GM12865 (cell line): ENCODE measurements at regions not wholly inside any gene's neighbourhood (a gene's known extent, or its start where the extent isn't known, plus 50 kb on each side); places are given as distances from the start of the nearest gene placed in this dataset.

Source experiments
- DNase-seq: peaks from one replicate; pipeline ENCODE4 v3.0.0; 2010; ENCODE audit warnings: low read depth
- H3K4me3 ChIP-seq: 2 replicates; pipeline ENCODE4 v1.5.1; 2011; ENCODE audit warnings: mild to moderate bottlenecking, low read depth, low read length, control low read depth
- CTCF ChIP-seq: IDR thresholded peaks from 2 replicates; pipeline ENCODE4 v1.5.1; 2011; ENCODE audit warnings: low read length, control low read depth, low read depth, inconsistent platforms; ENCODE audit not compliant: insufficient read depth; ENCODE audit errors: missing control alignments

- H3K4me3 ChIP-seq: no peak overlapping the region
- TF ChIP-seq CTCF: no peak
- DNase-seq: no peak
Observed at GRCh38 chr10:90195288-90195840, 494.0 kb downstream of the KIF20B start.

- DNase-seq: no peak
- TF ChIP-seq CTCF: no peak
- no peak overlapping the region for H3K4me3 ChIP-seq
Observed at GRCh38 chr10:90197766-90198165, 496.4 kb downstream of the KIF20B start.

- TF ChIP-seq CTCF: no peak
- no peak overlapping the region for H3K4me3 ChIP-seq
- no peak for DNase-seq
Observed at GRCh38 chr10:90199093-90199492, 497.7 kb downstream of the KIF20B start.

GRCh38 chr10:90199513-90199912 lies 498.1 kb downstream of the KIF20B start:
- H3K4me3 ChIP-seq: no peak overlapping the region
- DNase-seq: no peak
- TF ChIP-seq CTCF: no peak

- TF ChIP-seq CTCF: no peak
- DNase-seq: no peak
- H3K4me3 ChIP-seq: no peak overlapping the region
Observed at GRCh38 chr10:90204131-90204955, 503.0 kb downstream of the KIF20B start.

GRCh38 chr10:90204956-90205314 lies 503.5 kb downstream of the KIF20B start:
- no peak overlapping the region for H3K4me3 ChIP-seq
- no peak for TF ChIP-seq CTCF
- no peak for DNase-seq
